ENCODE measurements at regions not wholly inside any gene's neighbourhood (a gene's known extent, or its start where the extent isn't known, plus 50 kb on each side); places are given as distances from the start of the nearest gene placed in this dataset.

- Histone ChIP-seq H4K20me1 (replicated peaks in 1 of 2; ENCODE audit: control insufficient read depth in 1 of 2, insufficient read depth in 2 of 2, low read length in 2 of 2) (no peaks in the 10 kb centered on the region), H4K91ac (replicated peaks; ENCODE audit: insufficient read length, low read length) (no peak overlapping the region), H3K4ac (replicated peaks; ENCODE audit: insufficient read length, low read depth, low read length) (no peak overlapping the region), H3K27me3 (replicated peaks in 1 of 4; ENCODE audit: control insufficient read depth in 3 of 4, extremely low read depth in 1 of 4, insufficient read depth in 3 of 4, low read length in 3 of 4) (no peaks in the 10 kb centered on the region), H3K27ac (ENCODE audit: low read depth, low read length) (no peak overlapping the region), H2BK120ac (replicated peaks; ENCODE audit: low read depth, low read length) (no peak overlapping the region), H3K23me2 (ENCODE audit: low read depth, low read length) (no peaks in the 10 kb centered on the region), H3K79me1 (ENCODE audit: low read depth, low read length) (no peaks in the 10 kb centered on the region), H2AK5ac (ENCODE audit: low read depth, low read length) (no peak overlapping the region), H3K56ac (replicated peaks; ENCODE audit: insufficient read length, low read depth, low read length) (no peak overlapping the region), H2BK12ac (ENCODE audit: low read depth, low read length) (no peak overlapping the region), H3K23ac (ENCODE audit: insufficient read length) (no peak overlapping the region), H4K5ac (ENCODE audit: insufficient read length, low read depth, low read length) (no peak overlapping the region), H2AFZ (ENCODE audit: low read length) (no peak overlapping the region), H2BK20ac (ENCODE audit: low read length) (no peak overlapping the region), H3K4me1 (replicated peaks in 1 of 4; ENCODE audit: control insufficient read depth in 3 of 4, insufficient read depth in 4 of 4, low read length in 3 of 4) (no peaks in the 10 kb centered on the region), H3K9ac (replicated peaks in 1 of 4; ENCODE audit: extremely low read depth in 1 of 4, low read depth in 3 of 4, low read length in 3 of 4) (no peak overlapping the region), H3K79me2 (ENCODE audit: control insufficient read depth in 1 of 2, insufficient read depth in 2 of 2, low read length in 2 of 2) (no peaks in the 10 kb centered on the region), H3K4me2 (ENCODE audit: insufficient read depth in 1 of 2, low read depth in 2 of 2, low read length in 2 of 2) (no peak overlapping the region), H4K8ac (ENCODE audit: extremely low read depth, insufficient read depth, low read length) (no peak overlapping the region), H3K9me3 (ENCODE audit: insufficient read depth in 2 of 2, low read depth in 1 of 2, low read length in 1 of 2) (no peaks in the 10 kb centered on the region), H2BK15ac (ENCODE audit: low read length) (no peak overlapping the region), H3K14ac (ENCODE audit: insufficient read length) (no peak overlapping the region), H2BK5ac (ENCODE audit: low read depth, low read length) (no peak overlapping the region), H3K18ac (ENCODE audit: extremely low read depth, low read length) (no peak overlapping the region), H3K36me3 (ENCODE audit: control insufficient read depth in 2 of 4, insufficient read depth in 4 of 4, low read length in 3 of 4) (no peaks in the 10 kb centered on the region), H3K4me3 (ENCODE audit: extremely low read depth in 1 of 4, insufficient read depth in 2 of 4, low read depth in 3 of 4, low read length in 4 of 4) (no peak overlapping the region)
- no peak for TF ChIP-seq TBP (IDR thresholded peaks at IDR 0.05; ENCODE audit: low read depth, low read length)
- TF ChIP-seq YY1 (IDR thresholded peaks at IDR 0.05; ENCODE audit: low read depth, low read length), result no peak
- WGBS, 2 experiments (ENCODE audit: extremely low coverage in 1 of 2, insufficient coverage in 1 of 2, insufficient read length in 1 of 2, insufficient replicate concordance in 2 of 2, low coverage in 1 of 2, low lambda C conversion rate in 2 of 2, missing lambda C conversion rate in 1 of 2), result 85% methylated on average over 1 of the region's 1 CpG; no CpG with 5 or more reads in 1 of the 2 experiments
- ChIA-PET CTCF (ENCODE audit: partially characterized antibody) (no interaction called here), POLR2A (ENCODE audit: partially characterized antibody) (no interaction called here)
- no peak for FAIRE-seq
- no peak for DNase-seq (ENCODE audit: low read depth in 1 of 2, low spot score in 2 of 2)
Observed at GRCh38 chr6:145480024-145480423, 255.3 kb downstream of the EPM2A start.

Measured in H1 (cell line).